Eye (tissue), 1 donor: ENCODE measurements at regions not wholly inside any gene's neighbourhood (a gene's known extent, or its start where the extent isn't known, plus 50 kb on each side); places are given as distances from the start of the nearest gene placed in this dataset.

ENCODE experiments used
- DNase-seq: peaks from one replicate; pipeline ENCODE4 v3.0.0-alpha.2; 2015

- no peak for DNase-seq
These were observed 296.6 kb upstream of the LMCD1 start for GRCh38 chr3:8204853-8205650.

GRCh38 chr3:8205881-8206280 lies 295.7 kb upstream of the LMCD1 start:
- DNase-seq = no peak

GRCh38 chr3:8206971-8207617 lies 294.5 kb upstream of the LMCD1 start:
- no peak for DNase-seq

GRCh38 chr3:8210882-8211341 lies 290.7 kb upstream of the LMCD1 start:
- no peak for DNase-seq

GRCh38 chr3:8212794-8213193 lies 288.8 kb upstream of the LMCD1 start:
- DNase-seq = no peak

- no peak for DNase-seq
These were observed 288.3 kb upstream of the LMCD1 start for GRCh38 chr3:8213286-8213685.

GRCh38 chr3:8215821-8216220 lies 285.8 kb upstream of the LMCD1 start:
- no peak for DNase-seq

GRCh38 chr3:8218353-8218940 lies 283.2 kb upstream of the LMCD1 start:
- DNase-seq = no peak

GRCh38 chr3:8220291-8220690 lies 281.3 kb upstream of the LMCD1 start:
- no peak for DNase-seq

GRCh38 chr3:8223766-8224165 lies 277.9 kb upstream of the LMCD1 start:
- peak; percentile 48 for DNase-seq

- DNase-seq = no peak
These were observed 276.7 kb upstream of the LMCD1 start for GRCh38 chr3:8224941-8225340.

GRCh38 chr3:8233938-8234337 lies 267.7 kb upstream of the LMCD1 start:
- no peak for DNase-seq

GRCh38 chr3:8236264-8236663 lies 265.4 kb upstream of the LMCD1 start:
- DNase-seq = no peak

- DNase-seq = no peak
These were observed 263.7 kb upstream of the LMCD1 start for GRCh38 chr3:8237893-8238292.

- DNase-seq = no peak
These were observed 263.2 kb upstream of the LMCD1 start for GRCh38 chr3:8238432-8238831.

GRCh38 chr3:8239095-8239494 lies 262.5 kb upstream of the LMCD1 start:
- DNase-seq = no peak

GRCh38 chr3:8239718-8240695 lies 261.6 kb upstream of the LMCD1 start:
- peak; percentile 66 for DNase-seq

- DNase-seq = no peak
These were observed 255.6 kb upstream of the LMCD1 start for GRCh38 chr3:8246070-8246469.

GRCh38 chr3:8253201-8253600 lies 248.4 kb upstream of the LMCD1 start:
- DNase-seq = no peak

- no peak for DNase-seq
These were observed 247.1 kb upstream of the LMCD1 start for GRCh38 chr3:8254489-8254888.

GRCh38 chr3:8255725-8256124 lies 245.9 kb upstream of the LMCD1 start:
- DNase-seq = no peak

GRCh38 chr3:8256441-8257071 lies 245.1 kb upstream of the LMCD1 start:
- DNase-seq = no peak
